H9 (cell line): ENCODE measurements at regions not wholly inside any gene's neighbourhood (a gene's known extent, or its start where the extent isn't known, plus 50 kb on each side); places are given as distances from the start of the nearest gene placed in this dataset.

ENCODE experiments used
- DNase-seq: peaks from one replicate; pipeline ENCODE4 v3.0.0-alpha.2; 2017
- H2AFZ ChIP-seq: one replicate; pipeline ENCODE4 v1.6.1; 2013; ENCODE audit warnings: mild to moderate bottlenecking, low read length, control low read depth, moderate library complexity
- H2AK5ac ChIP-seq: 2 replicates; pipeline ENCODE4 v1.6.1; 2013; ENCODE audit warnings: low read length, control low read depth, mixed read lengths; ENCODE audit not compliant: insufficient read length
- H2BK120ac ChIP-seq: one replicate; pipeline ENCODE4 v1.6.1; 2013; ENCODE audit warnings: low read depth, mild to moderate bottlenecking, low read length, control low read depth, inconsistent platforms; ENCODE audit not compliant: poor library complexity, severe bottlenecking
- H2BK12ac ChIP-seq: 2 replicates; pipeline ENCODE4 v1.6.1; 2013; ENCODE audit warnings: low read length, control low read depth, mixed read lengths, low read depth; ENCODE audit not compliant: insufficient read length
- H2BK15ac ChIP-seq: 2 replicates; pipeline ENCODE4 v1.6.1; 2013; ENCODE audit warnings: low read depth, low read length, control low read depth
- H2BK20ac ChIP-seq: one replicate; pipeline ENCODE4 v1.6.1; 2013; ENCODE audit warnings: low read depth, mild to moderate bottlenecking, low read length, control low read depth, inconsistent platforms; ENCODE audit not compliant: poor library complexity, severe bottlenecking
- H2BK5ac ChIP-seq: 2 replicates; pipeline ENCODE4 v1.6.1; 2013; ENCODE audit warnings: low read length, control low read depth, mixed read lengths; ENCODE audit not compliant: insufficient read length
- H3K14ac ChIP-seq: 2 replicates; pipeline ENCODE4 v1.6.1; 2013; ENCODE audit warnings: low read length, control low read depth; ENCODE audit not compliant: insufficient read depth
- H3K18ac ChIP-seq: 2 replicates; pipeline ENCODE4 v1.6.1; 2013; ENCODE audit warnings: low read depth, mild to moderate bottlenecking, mixed read lengths, low read length, control low read depth; ENCODE audit not compliant: insufficient read length
- H3K23ac ChIP-seq: 2 replicates; pipeline ENCODE4 v1.6.1; 2013; ENCODE audit warnings: low read length, control low read depth, mixed read lengths, low read depth; ENCODE audit not compliant: insufficient read length
- H3K23me2 ChIP-seq: 2 replicates; pipeline ENCODE4 v1.6.1; 2013; ENCODE audit warnings: low read depth, mild to moderate bottlenecking, mixed read lengths, low read length, control low read depth; ENCODE audit not compliant: insufficient read length, poor library complexity, severe bottlenecking
- H3K27ac ChIP-seq: 2 replicates; pipeline ENCODE4 v1.5.1; 2013; ENCODE audit warnings: low read length, control low read depth, mixed read lengths, low read depth; ENCODE audit not compliant: insufficient read length
- H3K27me3 ChIP-seq: 2 replicates; pipeline ENCODE4 v1.6.1; 2013; ENCODE audit warnings: low read length, control low read depth, inconsistent platforms; ENCODE audit not compliant: insufficient read depth
- H3K4ac ChIP-seq: 2 replicates; pipeline ENCODE4 v1.6.1; 2013; ENCODE audit warnings: low read depth, mild to moderate bottlenecking, control low read depth, inconsistent platforms, low read length, moderate library complexity
- H3K4me1 ChIP-seq: 2 replicates; pipeline ENCODE4 v1.6.1; 2013; ENCODE audit warnings: low read length, control low read depth, inconsistent platforms; ENCODE audit not compliant: insufficient read depth
- H3K4me2 ChIP-seq: 2 replicates; pipeline ENCODE4 v1.6.1; 2013; ENCODE audit warnings: low read length, control low read depth, mixed read lengths; ENCODE audit not compliant: insufficient read length, insufficient read depth
- H3K56ac ChIP-seq: 2 replicates; pipeline ENCODE4 v1.6.1; 2013; ENCODE audit warnings: low read depth, mild to moderate bottlenecking, mixed read lengths, low read length, control low read depth; ENCODE audit not compliant: insufficient read length
- H3K79me1 ChIP-seq: 2 replicates; pipeline ENCODE4 v1.6.1; 2013; ENCODE audit warnings: low read depth, mild to moderate bottlenecking, moderate library complexity, low read length, control low read depth, inconsistent platforms; ENCODE audit not compliant: insufficient read depth, poor library complexity, severe bottlenecking
- H3K79me2 ChIP-seq: 2 replicates; pipeline ENCODE4 v1.6.1; 2013; ENCODE audit warnings: low read length, control low read depth, inconsistent platforms; ENCODE audit not compliant: insufficient read depth
- H3K9ac ChIP-seq: 2 replicates; pipeline ENCODE4 v1.6.1; 2013; ENCODE audit warnings: low read length, control low read depth, mixed read lengths; ENCODE audit not compliant: insufficient read length; ENCODE audit errors: extremely low read depth
- H3K9me3 ChIP-seq: one replicate; pipeline ENCODE4 v1.6.1; 2013; ENCODE audit warnings: low read depth, low read length, inconsistent platforms; ENCODE audit not compliant: control insufficient read depth
- H3T11ph ChIP-seq: one replicate; pipeline ENCODE4 v1.6.1; 2013; ENCODE audit warnings: mild to moderate bottlenecking, low read length, control low read depth, inconsistent platforms
- H4K20me1 ChIP-seq: one replicate; pipeline ENCODE4 v1.6.1; 2013; ENCODE audit not compliant: control insufficient read depth, insufficient read length, insufficient read depth
- H4K5ac ChIP-seq: 2 replicates; pipeline ENCODE4 v1.6.1; 2013; ENCODE audit warnings: low read depth, mild to moderate bottlenecking, mixed read lengths, low read length, control low read depth; ENCODE audit not compliant: insufficient read length
- H4K8ac ChIP-seq: replicated peaks from 2 replicates; pipeline ENCODE4 v1.6.1; 2013; ENCODE audit warnings: low read length, control low read depth, mixed read lengths, low read depth; ENCODE audit not compliant: insufficient read length
- H4K91ac ChIP-seq: 2 replicates; pipeline ENCODE4 v1.6.1; 2013; ENCODE audit warnings: low read depth, mild to moderate bottlenecking, moderate library complexity, mixed read lengths, low read length, control low read depth; ENCODE audit not compliant: insufficient read length
- H3K27ac Mint-ChIP-seq, 3 experiments: 2 replicates in 2 of 3; 3 replicates in 1 of 3; pipeline ENCODE4 v1.8.0; 2020 to 2021; ENCODE audit warnings: mixed read lengths in 3 of 3, mild to moderate bottlenecking in 1 of 3, moderate library complexity in 1 of 3
- H3K27me3 Mint-ChIP-seq: 2 replicates; pipeline ENCODE4 v1.8.0; 2021; ENCODE audit warnings: low read depth, mild to moderate bottlenecking, moderate library complexity, mixed read lengths
- H3K36me3 Mint-ChIP-seq, 3 experiments: 2 replicates in 2 of 3; 3 replicates in 1 of 3; pipeline ENCODE4 v1.8.0; 2020 to 2021; ENCODE audit warnings: low read depth in 3 of 3, mixed read lengths in 3 of 3; ENCODE audit not compliant: insufficient read depth in 1 of 3
- H3K4me1 Mint-ChIP-seq, 2 experiments: 2 replicates each; pipeline ENCODE4 v1.8.0; 2020; ENCODE audit warnings: mixed read lengths in 2 of 2
- H3K4me3 Mint-ChIP-seq, 2 experiments: 2 replicates in 1 of 2; 3 replicates in 1 of 2; pipeline ENCODE4 v1.8.0; 2020 to 2021; ENCODE audit warnings: mild to moderate bottlenecking in 2 of 2, mixed read lengths in 2 of 2, moderate library complexity in 1 of 2
- H3K9me3 Mint-ChIP-seq, 2 experiments: 2 replicates in 1 of 2; 3 replicates in 1 of 2; pipeline ENCODE4 v1.8.0; 2020; ENCODE audit warnings: mild to moderate bottlenecking in 2 of 2, mixed read lengths in 2 of 2, moderate library complexity in 1 of 2
- CTCF ChIP-seq: fragments of 200-600 bp; sonication (generic); conservative IDR thresholded peaks from 3 replicates; pipeline ENCODE4 v1.8.0; 2021; ENCODE audit warnings: antibody characterized with exemption, mild to moderate bottlenecking
- WGBS: extraction: QIAGEN DNeasy Blood & Tissue Kit; methylation state at CpG from one replicate; pipeline ENCODE4 v1.1.7; 2013; ENCODE audit warnings: missing lambda C conversion rate, low lambda C conversion rate, mixed read lengths; ENCODE audit not compliant: insufficient read length; ENCODE audit errors: extremely low coverage; 5-methylcytosine and 5-hydroxymethylcytosine counted together

GRCh38 chr15:93372865-93373223 is 283.8 kb upstream of the RGMA start:
- Histone ChIP-seq H3K14ac (no peak overlapping the region), H3K23me2 (no peaks in the 10 kb centered on the region), H3T11ph (no peak overlapping the region), H3K9ac (no peak overlapping the region), H3K4ac (no peak overlapping the region), H2BK15ac (no peak overlapping the region), H3K27ac (no peak overlapping the region), H4K91ac (no peak overlapping the region), H3K79me2 (no peaks in the 10 kb centered on the region), H4K20me1 (no peaks in the 10 kb centered on the region), H3K79me1 (no peaks in the 10 kb centered on the region), H2BK20ac (no peak overlapping the region), H2BK5ac (no peak overlapping the region), H2BK120ac (no peak overlapping the region), H2BK12ac (no peak overlapping the region), H3K18ac (no peak overlapping the region), H4K5ac (no peak overlapping the region), H3K56ac (no peak overlapping the region), H3K23ac (no peak overlapping the region), H3K9me3 (no peaks in the 10 kb centered on the region), H2AK5ac (no peak overlapping the region), H3K4me1 (no peaks in the 10 kb centered on the region), H4K8ac (no peak overlapping the region), H2AFZ (no peak overlapping the region), H3K4me2 (no peak overlapping the region), H3K27me3 (no peaks in the 10 kb centered on the region)
- Mint-ChIP-seq H3K27me3 (peaks cover 33% of the 10 kb centered on the region), H3K4me1 (peaks cover 8 to 9% of the 10 kb centered on the region in 2 experiments; a peak in 2 of 4 replicates), H3K9me3 (no peaks in the 10 kb centered on the region; a peak in 1 of 5 replicates), H3K36me3 (peaks cover 0 to 8% (median 0%) of the 10 kb centered on the region in 3 experiments; a peak in 2 of 7 replicates), H3K4me3 (no peak overlapping the region), H3K27ac (no peak overlapping the region)
- WGBS = no CpG with 5 or more reads among the region's 9 CpGs
- DNase-seq = no peak
- TF ChIP-seq CTCF = no peak
